Neural crest cell (in vitro differentiated cells): ENCODE measurements at regions not wholly inside any gene's neighbourhood (a gene's known extent, or its start where the extent isn't known, plus 50 kb on each side); places are given as distances from the start of the nearest gene placed in this dataset.

ENCODE experiments used
- DNase-seq: peaks from one replicate; pipeline ENCODE4 v3.0.0; 2021; ENCODE audit warnings: low read depth, mixed read lengths, low spot score
- H3K27ac Mint-ChIP-seq: one replicate; pipeline ENCODE4 v1.8.0; 2021; ENCODE audit warnings: mild to moderate bottlenecking, mixed read lengths; ENCODE audit not compliant: unreplicated experiment
- H3K27me3 Mint-ChIP-seq: 2 replicates; pipeline ENCODE4 v1.8.0; 2021; ENCODE audit warnings: low read depth, mild to moderate bottlenecking, mixed read lengths
- H3K36me3 Mint-ChIP-seq: 2 replicates; pipeline ENCODE4 v1.8.0; 2021; ENCODE audit warnings: low read depth, mild to moderate bottlenecking, mixed read lengths
- H3K4me1 Mint-ChIP-seq: 2 replicates; pipeline ENCODE4 v1.8.0; 2021; ENCODE audit warnings: mixed read lengths
- H3K4me3 Mint-ChIP-seq: one replicate; pipeline ENCODE4 v1.8.0; 2021; ENCODE audit warnings: mild to moderate bottlenecking, mixed read lengths
- H3K9me3 Mint-ChIP-seq: 2 replicates; pipeline ENCODE4 v1.8.0; 2021; ENCODE audit warnings: mixed read lengths
- CTCF ChIP-seq: fragments of 200-600 bp; sonication (generic); conservative IDR thresholded peaks from 2 replicates; pipeline ENCODE4 v1.5.0; 2021; ENCODE audit warnings: antibody characterized with exemption, mild to moderate bottlenecking

DNA sequence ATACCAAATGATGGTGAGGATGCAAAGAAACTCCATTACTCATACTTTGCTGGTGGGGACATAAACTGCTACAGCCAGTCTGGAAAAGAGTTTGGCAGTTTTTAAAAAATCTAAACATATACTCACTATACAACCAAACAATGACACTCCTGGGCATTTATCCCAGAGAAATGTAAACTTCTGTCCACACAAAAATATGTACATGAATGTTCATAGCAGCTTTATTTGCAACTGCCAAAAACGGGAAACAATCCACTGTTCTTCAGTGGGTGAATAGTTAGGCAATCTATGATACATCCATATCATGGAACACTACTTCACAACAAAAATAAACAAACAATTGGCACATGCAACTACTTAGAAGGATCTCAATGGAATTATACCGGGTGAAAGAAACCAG lies 276.4 kb upstream of the SP8 start:
- no peak for TF ChIP-seq CTCF
- Mint-ChIP-seq H3K27ac (no peak overlapping the region), H3K27me3 (no peaks in the 10 kb centered on the region), H3K36me3 (peaks cover 5% of the 10 kb centered on the region), H3K9me3 (peaks cover 6% of the 10 kb centered on the region), H3K4me3 (no peak overlapping the region), H3K4me1 (no peaks in the 10 kb centered on the region)
- DNase-seq: no peak

- TF ChIP-seq CTCF: no peak
- no peaks in the 10 kb centered on the region for H3K4me1 Mint-ChIP-seq
- peaks cover 2% of the 10 kb centered on the region for H3K36me3 Mint-ChIP-seq
- H3K4me3 Mint-ChIP-seq: no peak overlapping the region
- H3K9me3 Mint-ChIP-seq: peaks cover 3% of the 10 kb centered on the region
- DNase-seq: no peak
- no peak overlapping the region for H3K27ac Mint-ChIP-seq
- H3K27me3 Mint-ChIP-seq: no peaks in the 10 kb centered on the region
These were observed 278.3 kb upstream of the SP8 start for GRCh38 chr7:21064698-21065648.

DNA sequence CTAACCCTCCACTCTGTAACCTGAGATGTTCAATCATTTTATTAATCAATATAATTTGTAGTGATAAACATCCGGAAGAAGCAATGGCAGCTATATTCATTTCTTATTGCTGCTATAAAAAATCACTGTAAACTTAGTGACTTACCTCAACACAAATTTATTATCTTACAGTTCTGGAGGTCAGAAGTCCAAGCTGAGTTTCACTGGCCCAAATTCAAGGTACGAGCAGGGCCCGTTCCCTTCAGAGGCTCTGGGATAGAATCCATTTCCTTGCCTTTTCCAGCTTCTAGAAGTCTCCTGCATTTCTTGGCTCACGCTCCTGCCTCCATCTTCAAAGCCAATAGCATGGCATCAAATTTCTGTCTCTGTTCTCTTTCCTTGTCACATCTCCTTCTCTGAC lies 279.5 kb upstream of the SP8 start:
- Mint-ChIP-seq H3K4me3 (no peak overlapping the region), H3K27ac (peak overlapping the region; percentile 7), H3K27me3 (no peaks in the 10 kb centered on the region), H3K9me3 (peaks cover 3% of the 10 kb centered on the region), H3K4me1 (no peaks in the 10 kb centered on the region), H3K36me3 (peaks cover 2% of the 10 kb centered on the region)
- no peak for TF ChIP-seq CTCF
- DNase-seq: no peak

GRCh38 chr7:21067216-21067615 lies 280.5 kb upstream of the SP8 start:
- Mint-ChIP-seq H3K9me3 (peaks cover 3% of the 10 kb centered on the region), H3K27me3 (no peaks in the 10 kb centered on the region), H3K36me3 (peaks cover 2% of the 10 kb centered on the region), H3K4me1 (no peaks in the 10 kb centered on the region), H3K4me3 (no peak overlapping the region), H3K27ac (no peak overlapping the region)
- no peak for DNase-seq
- no peak for TF ChIP-seq CTCF

DNA sequence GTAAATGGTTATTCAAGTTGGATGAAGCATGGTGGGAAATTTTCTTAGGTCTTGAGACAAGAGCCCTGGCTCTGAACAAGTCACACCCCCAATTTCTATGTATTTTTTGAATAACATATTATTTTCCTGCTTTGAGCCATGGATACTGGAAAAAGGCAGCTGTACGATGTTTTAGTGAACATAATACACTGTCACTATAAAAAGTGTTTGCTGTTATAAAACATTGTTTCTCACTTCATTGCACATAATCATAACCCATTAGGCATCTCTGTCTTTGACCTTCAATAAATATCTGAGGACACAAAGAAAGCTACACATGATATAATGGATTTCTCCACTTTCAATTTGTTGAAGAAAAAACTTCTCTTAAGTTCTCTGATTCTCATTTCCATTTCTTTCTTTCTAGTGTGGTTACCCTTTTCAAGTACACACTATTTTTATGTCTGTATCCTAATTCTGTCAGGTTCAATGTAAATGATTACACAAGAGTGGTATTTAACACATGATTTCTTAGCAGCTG lies 283.9 kb upstream of the SP8 start:
- Mint-ChIP-seq H3K4me1 (peaks cover 4% of the 10 kb centered on the region), H3K36me3 (no peaks in the 10 kb centered on the region), H3K27ac (peak overlapping the region; percentile 65), H3K4me3 (no peak overlapping the region), H3K9me3 (no peaks in the 10 kb centered on the region), H3K27me3 (no peaks in the 10 kb centered on the region)
- DNase-seq: no peak
- no peak for TF ChIP-seq CTCF
